A673 (cell line): ENCODE measurements at regions not wholly inside any gene's neighbourhood (a gene's known extent, or its start where the extent isn't known, plus 50 kb on each side); places are given as distances from the start of the nearest gene placed in this dataset.

ENCODE experiments used
- BruUV-seq: library from RNA; stranded (reverse); fragments of 400-500 nt; replicated peaks from 2 replicates; lab custom pipeline; 2021; lab: Mats Ljungman, UMichigan
- CTCF ChIA-PET: fragments of 300-600 bp; sonication (Branson Sonifier 250); formaldehyde crosslinking; loops from one replicate; lab custom pipeline; 2022; ENCODE audit warnings: antibody characterized with exemption; lab: Charles Lee
- POLR2A ChIA-PET: fragments of 300-600 bp; sonication (Branson Sonifier 250); formaldehyde crosslinking; loops from one replicate; lab custom pipeline; 2022; ENCODE audit warnings: antibody characterized with exemption; ENCODE audit not compliant: low non-redundant PET; lab: Charles Lee
- DNase-seq: peaks from one replicate; pipeline ENCODE4 v3.0.0-alpha.2; 2015; ENCODE audit warnings: low spot score
- H3K27ac ChIP-seq: fragments of 200-600 bp; sonication (generic); 2 replicates; pipeline ENCODE4 v1.5.1; 2016; ENCODE audit warnings: mixed run types, low read depth, mild to moderate bottlenecking, mixed read lengths, antibody characterized with exemption, low read length; ENCODE audit not compliant: poor library complexity, severe bottlenecking
- H3K27me3 ChIP-seq: fragments of 200-600 bp; sonication (generic); replicated peaks from 2 replicates; pipeline ENCODE4 v1.6.1; 2017; ENCODE audit warnings: mixed run types, low read depth, mild to moderate bottlenecking, mixed read lengths, antibody characterized with exemption, low read length; ENCODE audit not compliant: insufficient read depth, poor library complexity
- H3K36me3 ChIP-seq: fragments of 200-600 bp; sonication (generic); 2 replicates; pipeline ENCODE4 v1.6.1; 2016; ENCODE audit warnings: mixed run types, mild to moderate bottlenecking, mixed read lengths, antibody characterized with exemption, low read length; ENCODE audit not compliant: insufficient read depth, poor library complexity, severe bottlenecking
- H3K4me1 ChIP-seq: fragments of 200-600 bp; sonication (generic); 2 replicates; pipeline ENCODE4 v1.6.1; 2017; ENCODE audit warnings: mixed run types, mild to moderate bottlenecking, mixed read lengths, antibody characterized with exemption, low read length; ENCODE audit not compliant: insufficient read depth, poor library complexity, severe bottlenecking
- H3K4me3 ChIP-seq: fragments of 200-600 bp; sonication (generic); 2 replicates; pipeline ENCODE4 v1.5.1; 2016; ENCODE audit warnings: low read depth, mixed run types, mild to moderate bottlenecking, mixed read lengths, low read length; ENCODE audit not compliant: poor library complexity, severe bottlenecking
- H3K9me3 ChIP-seq: fragments of 200-600 bp; sonication (generic); 2 replicates; pipeline ENCODE4 v1.6.1; 2016; ENCODE audit warnings: mixed run types, low read depth, mild to moderate bottlenecking, mixed read lengths, antibody characterized with exemption, low read length; ENCODE audit not compliant: poor library complexity, severe bottlenecking
- CTCF ChIP-seq: fragments of 300-800, 200-600 bp; sonication (generic); conservative IDR thresholded peaks from 2 replicates; pipeline ENCODE4 v1.5.1; 2017; ENCODE audit warnings: low read depth, mild to moderate bottlenecking, antibody characterized with exemption, low read length, moderate library complexity, mixed read lengths
- EZH2 ChIP-seq: fragments of 200-600 bp; sonication (generic); IDR thresholded peaks from 2 replicates; pipeline ENCODE4 v1.6.1; 2017; ENCODE audit warnings: borderline replicate concordance, low read depth, mild to moderate bottlenecking, mixed read lengths, antibody characterized with exemption, low read length; ENCODE audit not compliant: poor library complexity, severe bottlenecking
- intact Hi-C: fragments of 100-400 bp; cut with micrococcal nuclease; formaldehyde crosslinking; loops from one replicate; pipeline ENCODE4 v1.10.0; 2022; ENCODE audit not compliant: unreplicated experiment

GRCh38 chr9:118729981-118730380 is 639.3 kb downstream of the BRINP1 start:
- no TSS peak for BruUV-seq
- H3K9me3 ChIP-seq, result peaks cover 7% of the 10 kb centered on the region
- H3K4me3 ChIP-seq, result no peak overlapping the region
- CTCF ChIA-PET, result no interaction called here
- no peak for DNase-seq
- no peak for TF ChIP-seq EZH2
- TF ChIP-seq CTCF, result no peak
- H3K27me3 ChIP-seq, result no peaks in the 10 kb centered on the region
- H3K4me1 ChIP-seq, result no peaks in the 10 kb centered on the region
- H3K36me3 ChIP-seq, result no peaks in the 10 kb centered on the region
- intact Hi-C loops, result no loop called here
- no peak overlapping the region for H3K27ac ChIP-seq
- POLR2A ChIA-PET, result no interaction called here

- ChIA-PET CTCF (no interaction called here), POLR2A (no interaction called here)
Observed at GRCh38 chr9:118732998-118733397, 636.2 kb downstream of the BRINP1 start.

GRCh38 chr9:118734696-118735095 is 634.5 kb downstream of the BRINP1 start:
- no peak for TF ChIP-seq CTCF
- no peak for TF ChIP-seq EZH2
- Histone ChIP-seq H3K27ac (no peak overlapping the region), H3K9me3 (peaks cover 4% of the 10 kb centered on the region), H3K4me3 (no peak overlapping the region), H3K27me3 (no peaks in the 10 kb centered on the region), H3K36me3 (no peaks in the 10 kb centered on the region), H3K4me1 (no peaks in the 10 kb centered on the region)
- DNase-seq, result no peak
- BruUV-seq, result no TSS peak
- intact Hi-C loops, result no loop called here
- CTCF ChIA-PET, result no interaction called here
- POLR2A ChIA-PET, result no interaction called here

More at GRCh38 chr9:118732998-118733397, 636.2 kb downstream of the BRINP1 start:
- no peak for DNase-seq
- intact Hi-C loops, result no loop called here
- TF ChIP-seq EZH2 (no peak), CTCF (no peak)
- H3K27me3 ChIP-seq, result no peaks in the 10 kb centered on the region
- H3K27ac ChIP-seq, result no peak overlapping the region
- H3K9me3 ChIP-seq, result peaks cover 4% of the 10 kb centered on the region
- H3K36me3 ChIP-seq, result no peaks in the 10 kb centered on the region
- BruUV-seq, result no TSS peak
- H3K4me1 ChIP-seq, result no peaks in the 10 kb centered on the region
- no peak overlapping the region for H3K4me3 ChIP-seq
